ENCODE measurements at regions not wholly inside any gene's neighbourhood (a gene's known extent, or its start where the extent isn't known, plus 50 kb on each side); places are given as distances from the start of the nearest gene placed in this dataset.

- Histone ChIP-seq H3K4me3 (no peak overlapping the region), H3K27me3 (ENCODE audit: insufficient read depth in 3 of 3, low read length in 2 of 3) (no peaks in the 10 kb centered on the region), H3K9me3 (no peaks in the 10 kb centered on the region), H3K27ac (no peak overlapping the region), H3K4me1 (no peaks in the 10 kb centered on the region), H3K36me3 (ENCODE audit: insufficient read depth in 1 of 2, low read depth in 1 of 2) (no peaks in the 10 kb centered on the region)
- WGBS, 3 donors: 50 to 64% (median 58%) methylated on average over 4 of the region's 4 CpGs
- no peak for TF ChIP-seq CTCF (IDR thresholded peaks at IDR 0.05)
- intact Hi-C loops (cut with DNase I): no loop called here
- ATAC-seq (no peak), DNase-seq (no peak)
These were observed 761.7 kb downstream of the VGLL3 start for GRCh38 chr3:86229086-86229774.

- 67 to 75% (median 74%) methylated on average over 4 of the region's 4 CpGs for WGBS, 3 donors
- intact Hi-C loops (cut with DNase I): no loop called here
- no peak for ATAC-seq
These were observed 762.8 kb downstream of the VGLL3 start for GRCh38 chr3:86228101-86228500.

GRCh38 chr3:86225461-86225860 lies 765.5 kb downstream of the VGLL3 start:
- Histone ChIP-seq H3K36me3 (ENCODE audit: insufficient read depth in 1 of 2, low read depth in 1 of 2) (no peaks in the 10 kb centered on the region), H3K27me3 (ENCODE audit: insufficient read depth in 3 of 3, low read length in 2 of 3) (no peaks in the 10 kb centered on the region), H3K4me1 (no peaks in the 10 kb centered on the region), H3K9me3 (no peaks in the 10 kb centered on the region), H3K4me3 (no peak overlapping the region), H3K27ac (no peak overlapping the region)
- DNase-seq (no peak), ATAC-seq (no peak)
- 45 to 50% (median 49%) methylated on average over 3 of the region's 3 CpGs for WGBS, 3 donors
- intact Hi-C loops (cut with DNase I): no loop called here
- no peak for TF ChIP-seq CTCF (IDR thresholded peaks at IDR 0.05)

More at GRCh38 chr3:86228101-86228500, 762.8 kb downstream of the VGLL3 start:
- Histone ChIP-seq H3K36me3 (ENCODE audit: insufficient read depth in 1 of 2, low read depth in 1 of 2) (no peaks in the 10 kb centered on the region), H3K27me3 (ENCODE audit: insufficient read depth in 3 of 3, low read length in 2 of 3) (no peaks in the 10 kb centered on the region), H3K9me3 (no peaks in the 10 kb centered on the region), H3K4me3 (no peak overlapping the region), H3K27ac (no peak overlapping the region), H3K4me1 (no peaks in the 10 kb centered on the region)
- TF ChIP-seq CTCF (IDR thresholded peaks at IDR 0.05): no peak
- DNase-seq: no peak

- Histone ChIP-seq H3K27ac (no peak overlapping the region), H3K36me3 (ENCODE audit: insufficient read depth in 1 of 2, low read depth in 1 of 2) (no peaks in the 10 kb centered on the region), H3K4me3 (no peak overlapping the region), H3K9me3 (no peaks in the 10 kb centered on the region), H3K27me3 (ENCODE audit: insufficient read depth in 3 of 3, low read length in 2 of 3) (no peaks in the 10 kb centered on the region), H3K4me1 (no peaks in the 10 kb centered on the region)
- intact Hi-C loops (cut with DNase I): no loop called here
- DNase-seq: no peak
- 94 to 95% (median 95%) methylated on average over 3 of the region's 3 CpGs for WGBS, 3 donors
- ATAC-seq: no peak
- TF ChIP-seq CTCF (IDR thresholded peaks at IDR 0.05): no peak
These were observed 769.3 kb downstream of the VGLL3 start for GRCh38 chr3:86221601-86222000.

GRCh38 chr3:86208772-86209171 lies 782.2 kb downstream of the VGLL3 start:
- WGBS, 3 donors: 23 to 50% (median 33%) methylated on average over 1 of the region's 1 CpG
- H3K4me3 ChIP-seq: no peak overlapping the region
- ATAC-seq: no peak
- no peaks in the 10 kb centered on the region for H3K36me3 ChIP-seq (ENCODE audit: insufficient read depth in 1 of 2, low read depth in 1 of 2)
- H3K4me1 ChIP-seq: no peaks in the 10 kb centered on the region
- intact Hi-C loops (cut with DNase I): no loop called here
- DNase-seq: no peak
- no peaks in the 10 kb centered on the region for H3K27me3 ChIP-seq (ENCODE audit: insufficient read depth in 3 of 3, low read length in 2 of 3)
- TF ChIP-seq CTCF (IDR thresholded peaks at IDR 0.05): no peak
- no peaks in the 10 kb centered on the region for H3K9me3 ChIP-seq
- no peak overlapping the region for H3K27ac ChIP-seq

All from psoas muscle (tissue), 7 donors.